SH-SY5Y (cell line): ENCODE measurements at regions not wholly inside any gene's neighbourhood (a gene's known extent, or its start where the extent isn't known, plus 50 kb on each side); places are given as distances from the start of the nearest gene placed in this dataset.

Experiments
- GATA2 ChIP-seq: IDR thresholded peaks from 2 replicates; pipeline ENCODE4 v1.6.1; 2011; ENCODE audit warnings: mild to moderate bottlenecking, low read depth, low read length
- GATA3 ChIP-seq: IDR thresholded peaks from 2 replicates; pipeline ENCODE4 v1.6.1; 2011; ENCODE audit warnings: low read depth, mild to moderate bottlenecking, low read length, moderate library complexity

DNA sequence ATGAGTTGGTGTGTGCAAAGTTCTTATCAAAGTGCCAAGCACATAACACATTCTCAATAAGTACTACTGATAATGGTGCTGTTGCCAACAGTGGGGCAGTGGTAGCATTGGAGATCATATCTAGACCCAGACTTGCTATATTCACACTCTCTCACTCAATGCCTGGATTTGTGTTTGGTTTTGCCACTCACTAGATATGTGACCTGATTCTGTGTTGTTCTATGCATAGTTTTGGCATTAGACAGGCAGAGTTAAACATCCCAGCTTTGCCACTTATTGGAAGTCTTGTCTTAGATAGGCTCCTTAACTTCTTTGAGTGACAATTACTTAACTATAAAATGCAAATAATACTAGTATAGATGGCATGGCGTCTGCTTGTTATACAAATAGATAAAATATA is 642.6 kb upstream of the CCDC179 start:
- TF ChIP-seq GATA3 (no peak), GATA2 (no peak)
